GM19395 (cell line): ENCODE measurements at regions not wholly inside any gene's neighbourhood (a gene's known extent, or its start where the extent isn't known, plus 50 kb on each side); places are given as distances from the start of the nearest gene placed in this dataset.
A peak's percentile ranks its signal among the peaks of the same experiment; 100 is the strongest.

Experiments
- ATAC-seq: cut with Tn5 transposase; IDR thresholded peaks from one replicate; pipeline ENCODE4 v1.9.1; 2021; ENCODE audit warnings: mild to moderate bottlenecking, moderate library complexity; ENCODE audit not compliant: unreplicated experiment

DNA sequence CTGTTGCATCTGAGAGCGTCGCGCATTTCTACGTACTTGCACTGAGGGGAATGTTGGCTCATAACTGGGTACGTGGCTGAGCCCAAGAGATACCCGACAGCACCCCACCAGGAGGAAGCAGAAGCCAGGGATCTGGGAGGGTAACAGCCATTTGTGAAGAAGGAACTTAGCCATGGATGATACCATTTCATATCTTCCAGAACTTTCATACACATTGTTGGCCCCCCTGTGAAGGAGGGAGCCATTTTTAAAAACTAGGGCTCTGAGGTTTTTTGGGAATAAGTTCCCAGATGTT is 101.4 kb upstream of the SLC44A1 start:
- ATAC-seq, result no peak

- no peak for ATAC-seq
These were observed 100.4 kb upstream of the SLC44A1 start for GRCh38 chr9:105144076-105144475.

DNA sequence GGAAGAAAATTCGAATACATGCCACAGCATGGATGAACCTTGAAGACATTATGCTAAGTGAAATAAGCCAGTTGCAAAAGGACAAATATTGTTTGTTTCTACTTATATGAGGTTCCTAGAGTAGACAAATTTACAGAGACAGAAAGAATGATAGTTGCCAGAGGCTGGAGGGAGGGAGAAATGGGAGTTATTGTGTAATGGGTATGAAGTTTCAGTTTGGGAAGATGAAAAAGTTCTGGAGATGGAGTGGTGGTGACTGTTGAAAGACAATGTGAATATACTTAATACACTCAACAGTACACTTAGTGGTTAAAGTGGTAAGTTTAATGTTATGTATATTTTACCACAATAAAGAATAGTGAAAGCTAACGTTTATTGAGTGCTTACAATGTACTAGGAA is 99.6 kb upstream of the SLC44A1 start:
- ATAC-seq, result no peak

- no peak for ATAC-seq
These were observed 97.8 kb upstream of the SLC44A1 start for GRCh38 chr9:105146677-105147076.

DNA sequence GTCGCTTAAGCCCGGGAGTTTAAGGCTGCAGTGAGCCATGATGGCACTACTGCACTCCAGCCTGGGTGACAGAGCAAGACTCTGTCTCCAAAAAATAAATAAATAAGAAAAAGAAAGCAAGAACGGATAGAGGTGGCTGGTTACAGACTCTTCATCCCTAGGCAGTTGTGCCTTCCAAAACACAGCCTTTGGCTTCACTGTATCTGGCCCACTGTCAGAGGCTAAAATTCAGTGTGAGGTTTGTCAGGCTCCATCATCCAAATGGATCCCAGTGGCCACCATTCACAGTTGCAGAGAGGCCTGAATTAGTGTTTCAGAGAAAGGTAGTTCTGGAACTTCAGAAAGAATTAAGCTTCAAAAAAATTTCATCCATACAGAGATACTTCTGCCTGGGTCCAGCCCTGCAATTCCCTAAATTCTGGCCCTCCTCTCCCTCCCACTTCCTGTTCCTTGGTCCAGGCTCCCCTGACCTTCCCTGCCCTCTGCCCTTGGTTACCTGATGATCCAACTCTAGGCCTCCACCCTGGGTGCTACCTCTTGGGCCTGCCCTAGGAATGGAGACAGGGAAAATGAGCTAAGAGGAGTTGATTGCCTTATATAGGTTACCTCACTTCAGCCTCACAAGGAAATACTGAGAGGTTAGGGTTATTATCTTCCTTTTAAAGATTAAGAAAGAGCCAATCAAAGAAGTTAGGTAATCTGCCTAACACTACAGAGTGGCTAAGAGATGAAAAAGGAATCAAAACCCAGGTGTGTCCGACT is 97.2 kb upstream of the SLC44A1 start:
- no peak for ATAC-seq

DNA sequence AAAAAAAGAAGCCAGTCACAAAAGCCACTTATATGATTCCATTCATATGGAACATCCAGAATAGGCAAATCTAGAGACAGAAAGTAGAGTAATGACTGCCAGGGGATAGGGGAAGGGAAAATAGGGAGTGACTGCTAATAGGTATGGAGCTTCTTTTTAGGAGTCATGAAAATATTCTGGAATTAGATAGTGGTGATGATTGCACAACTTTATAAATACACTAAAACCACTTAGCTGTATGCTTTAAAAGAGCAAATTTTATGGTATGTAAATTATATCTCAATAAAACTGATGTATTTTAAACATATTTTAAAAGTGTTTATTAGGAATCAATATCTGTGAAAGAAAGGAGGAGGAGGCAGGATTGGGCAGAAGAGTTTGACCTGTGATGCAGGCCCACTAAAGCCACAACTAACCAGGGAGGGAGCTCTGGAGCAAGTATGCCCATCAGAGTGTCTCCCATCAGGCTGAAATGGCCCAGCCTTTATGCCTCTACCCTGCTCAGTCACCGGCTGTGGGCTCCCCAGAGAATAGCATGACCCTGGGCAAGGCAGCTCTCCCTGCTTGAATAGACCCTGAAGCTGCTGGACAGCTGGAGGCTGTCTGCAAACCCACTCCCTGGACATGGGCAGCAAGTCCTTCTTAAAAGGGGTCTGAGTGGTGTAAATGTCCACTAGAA is 96.0 kb upstream of the SLC44A1 start:
- no peak for ATAC-seq

- ATAC-seq, result no peak
These were observed 93.3 kb upstream of the SLC44A1 start for GRCh38 chr9:105150991-105151685.

DNA sequence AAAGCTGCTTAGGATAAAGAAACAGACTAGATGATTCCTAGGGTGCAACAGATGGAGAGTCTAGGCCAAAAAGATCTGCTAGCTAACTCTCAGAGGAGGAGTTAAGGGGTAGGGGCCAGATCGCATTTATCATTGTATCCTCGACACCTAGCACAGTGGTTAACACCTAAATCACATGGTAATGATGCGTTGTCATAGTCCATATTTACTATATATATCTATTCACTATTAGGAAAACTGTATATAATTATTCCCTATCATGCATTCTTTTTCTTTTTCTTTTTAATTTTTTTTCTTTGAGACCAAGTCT is 92.8 kb upstream of the SLC44A1 start:
- no peak for ATAC-seq

DNA sequence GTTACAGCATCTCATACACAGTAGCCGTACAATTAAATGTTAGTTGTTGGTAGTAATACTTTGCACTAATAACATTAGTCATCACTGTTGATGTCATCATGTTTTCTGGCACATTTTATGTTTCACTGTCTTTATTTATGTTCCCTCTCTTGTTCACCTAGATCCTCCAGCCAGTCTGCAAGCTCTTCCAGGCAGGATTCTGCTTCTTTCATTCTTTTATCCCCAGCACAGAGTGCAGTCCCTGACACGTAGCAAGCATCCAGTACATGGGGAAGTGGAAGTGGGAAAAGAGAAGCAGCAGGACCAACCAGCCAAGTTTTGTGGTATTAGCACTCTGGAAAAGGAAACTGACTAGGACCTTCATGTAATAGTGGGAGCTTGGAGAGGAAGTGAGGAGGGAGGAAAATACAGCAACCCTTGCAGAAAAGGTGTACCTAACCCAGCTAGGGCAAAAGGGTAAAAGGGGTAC is 89.7 kb upstream of the SLC44A1 start:
- no peak for ATAC-seq

- peak; percentile 74 for ATAC-seq
These were observed 87.3 kb upstream of the SLC44A1 start for GRCh38 chr9:105157171-105157583.

- no peak for ATAC-seq
These were observed 86.4 kb upstream of the SLC44A1 start for GRCh38 chr9:105158020-105158419.

DNA sequence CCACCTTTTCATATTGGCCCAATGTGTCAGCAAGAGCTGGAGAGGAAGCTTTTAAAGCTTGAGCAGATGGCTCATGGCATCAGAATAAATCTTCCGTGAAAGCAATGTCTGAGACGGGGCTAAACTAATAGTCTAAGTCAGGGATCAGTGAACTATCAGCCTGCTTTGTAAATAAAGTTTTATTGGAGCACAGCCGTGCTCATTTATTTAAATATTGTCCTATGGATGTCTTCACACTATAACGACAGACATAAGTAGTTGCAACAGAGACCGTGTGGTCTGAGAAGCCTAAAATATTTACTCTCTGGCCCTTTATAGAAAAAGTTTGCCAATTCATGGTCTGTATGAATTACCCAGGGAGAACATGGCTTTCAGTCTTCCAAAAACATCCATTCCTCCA is 85.6 kb upstream of the SLC44A1 start:
- ATAC-seq, result no peak

- ATAC-seq, result no peak
These were observed 75.6 kb upstream of the SLC44A1 start for GRCh38 chr9:105168870-105169319.

DNA sequence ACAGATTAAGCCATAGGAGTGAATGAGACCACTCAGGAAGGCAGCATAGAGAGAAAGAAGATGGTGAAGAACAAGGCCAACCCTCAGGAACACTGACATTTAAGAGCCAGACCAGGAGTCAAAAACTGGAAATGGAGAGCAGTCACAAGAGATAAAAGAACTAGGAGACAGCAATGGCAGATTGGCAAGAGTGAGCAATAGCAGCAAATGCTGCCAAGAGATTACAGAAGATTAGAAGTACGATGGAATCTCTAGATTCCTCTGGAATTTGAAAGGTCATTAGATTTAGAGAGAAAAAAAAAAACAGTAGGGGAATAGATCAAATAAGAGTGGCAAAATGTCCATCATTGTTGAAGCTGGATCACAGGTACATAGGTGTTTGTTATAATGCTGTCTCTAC is 73.4 kb upstream of the SLC44A1 start:
- no peak for ATAC-seq

DNA sequence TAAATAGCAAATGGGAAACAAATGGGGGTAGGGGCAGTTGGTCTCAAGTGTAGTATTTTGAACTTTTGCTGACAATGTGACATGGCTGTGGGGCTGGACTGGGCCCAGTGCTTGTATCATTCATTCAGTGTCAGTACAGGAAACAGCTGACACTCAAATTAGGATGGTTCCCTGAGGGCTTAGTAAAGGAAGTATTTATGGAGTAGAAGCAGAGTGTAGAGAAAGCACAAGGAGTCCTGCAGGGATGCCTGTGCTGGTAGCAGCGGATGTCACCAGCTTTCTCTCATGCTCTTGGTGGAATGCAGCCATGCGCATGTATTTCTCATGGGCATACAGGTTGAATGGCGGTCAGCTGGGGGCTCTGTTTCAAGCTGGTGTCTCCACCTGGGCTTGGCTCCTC is 72.9 kb upstream of the SLC44A1 start:
- ATAC-seq, result no peak

DNA sequence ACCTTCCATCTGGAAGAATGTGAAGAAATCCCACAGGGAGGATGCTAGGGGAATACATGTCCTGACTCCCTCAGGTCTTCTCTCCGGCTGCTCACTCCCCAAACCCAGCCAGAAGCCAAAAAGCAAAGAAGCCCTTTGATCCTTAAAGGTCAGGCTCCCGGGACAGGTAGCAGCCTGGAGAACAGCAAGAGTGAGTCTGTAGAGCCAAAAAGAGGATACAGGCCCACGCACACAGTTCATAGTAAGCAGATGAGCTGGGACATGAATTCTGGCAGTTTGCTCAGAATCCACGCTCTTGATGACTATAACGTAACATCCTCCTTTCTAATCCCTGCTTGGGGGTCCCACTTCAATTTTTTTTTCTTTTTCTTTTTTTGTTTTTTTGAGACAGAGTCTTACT is 72.0 kb upstream of the SLC44A1 start:
- ATAC-seq, result no peak

- ATAC-seq, result no peak
These were observed 71.1 kb upstream of the SLC44A1 start for GRCh38 chr9:105173306-105173705.

DNA sequence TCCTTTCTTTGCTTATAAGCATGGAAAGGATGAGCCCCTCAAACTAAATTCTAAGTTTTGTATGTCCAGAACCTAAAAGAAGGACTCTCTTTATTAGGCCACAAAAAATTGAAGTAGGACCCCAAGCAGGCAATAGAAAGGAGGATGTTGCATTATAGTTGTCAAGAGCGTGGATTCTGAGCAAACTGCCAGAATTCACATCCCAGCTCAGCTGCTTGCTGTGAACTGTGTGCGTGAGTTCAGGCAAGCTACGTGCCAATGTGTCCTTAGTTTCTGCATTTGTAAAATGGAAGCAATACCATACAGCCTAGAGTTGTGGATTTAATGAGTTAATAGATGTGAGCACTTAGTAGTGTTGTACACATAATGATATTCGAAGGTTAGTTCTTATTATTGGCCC is 70.6 kb upstream of the SLC44A1 start:
- ATAC-seq, result no peak

DNA sequence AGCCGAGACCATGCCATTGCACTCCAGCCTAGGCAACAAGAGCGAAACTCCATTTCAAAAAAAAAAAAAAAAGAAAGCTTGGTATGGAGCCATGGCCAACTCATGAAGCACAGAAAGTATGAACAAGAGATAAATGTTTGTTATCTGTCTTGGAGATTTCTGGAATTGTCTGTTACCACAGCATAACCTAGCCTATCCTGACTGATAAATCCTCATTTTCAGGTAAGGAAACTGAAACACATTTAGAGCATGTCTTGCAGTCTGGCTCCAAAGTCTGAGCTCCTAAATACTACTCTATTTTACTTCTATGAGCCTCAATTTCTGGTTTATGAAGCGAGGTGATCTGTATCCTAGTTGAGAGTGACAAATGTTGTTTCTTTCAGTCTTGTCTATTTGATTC is 68.3 kb upstream of the SLC44A1 start:
- no peak for ATAC-seq

DNA sequence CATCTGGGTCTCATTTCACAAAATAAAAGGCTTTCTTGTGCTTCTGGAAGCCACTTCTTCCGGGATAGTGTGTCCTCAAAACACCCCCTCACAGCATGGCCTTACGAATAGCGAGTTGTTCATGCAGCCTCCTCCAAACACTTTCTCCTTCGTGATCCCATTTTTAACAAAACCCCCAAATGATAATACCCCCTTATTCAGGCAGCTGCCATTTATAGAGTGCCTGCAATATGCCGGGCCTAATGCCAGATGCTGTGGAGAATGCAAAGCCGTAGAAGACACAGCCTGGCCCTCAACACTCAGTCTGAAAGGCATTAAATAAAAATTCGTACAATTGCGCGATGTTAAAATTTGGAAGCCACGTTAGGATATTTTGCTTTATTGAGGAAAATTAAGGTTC is 66.4 kb upstream of the SLC44A1 start:
- ATAC-seq, result no peak

GRCh38 chr9:105187781-105188180 is 56.7 kb upstream of the SLC44A1 start:
- ATAC-seq, result no peak

- ATAC-seq, result no peak
These were observed 55.7 kb upstream of the SLC44A1 start for GRCh38 chr9:105188746-105189145.
